Liver (tissue), 7 donors: ENCODE measurements at regions not wholly inside any gene's neighbourhood (a gene's known extent, or its start where the extent isn't known, plus 50 kb on each side); places are given as distances from the start of the nearest gene placed in this dataset.

Experiments
- DNase-seq: peaks from one replicate; pipeline ENCODE4 v3.0.0-alpha.2; 2017; ENCODE audit warnings: low spot score
- H3K27ac ChIP-seq, 2 donors: one replicate each; pipeline ENCODE4 v1.7.0; 2013; ENCODE audit warnings: inconsistent platforms in 2 of 2, low read length in 2 of 2, control low read depth in 1 of 2, low read depth in 1 of 2, mild to moderate bottlenecking in 1 of 2
- H3K27me3 ChIP-seq, 4 donors: one replicate each; pipeline versions ENCODE4 v1.6.1 to v1.7.0; 2013; ENCODE audit warnings: low read length in 3 of 4, inconsistent platforms in 1 of 4, mild to moderate bottlenecking in 1 of 4, moderate library complexity in 1 of 4; ENCODE audit not compliant: control insufficient read depth in 4 of 4, insufficient read depth in 4 of 4
- H3K36me3 ChIP-seq, 4 donors: one replicate each; pipeline versions ENCODE4 v1.6.1 to v1.7.0; 2013; ENCODE audit warnings: low read length in 3 of 4, mild to moderate bottlenecking in 3 of 4, low read depth in 1 of 4, moderate library complexity in 1 of 4; ENCODE audit not compliant: control insufficient read depth in 4 of 4, insufficient read depth in 3 of 4
- H3K4me1 ChIP-seq, 4 donors: one replicate each; pipeline versions ENCODE4 v1.6.1 to v1.7.0; 2013; ENCODE audit warnings: low read length in 3 of 4, mild to moderate bottlenecking in 3 of 4, moderate library complexity in 1 of 4; ENCODE audit not compliant: control insufficient read depth in 4 of 4, insufficient read depth in 4 of 4
- H3K4me3 ChIP-seq, 3 donors: one replicate each; pipeline versions ENCODE4 v1.6.1 to v1.7.0; 2013; ENCODE audit warnings: low read length in 3 of 3, control low read depth in 1 of 3, low read depth in 1 of 3, mild to moderate bottlenecking in 1 of 3
- H3K9ac ChIP-seq, 2 donors: one replicate each; pipeline ENCODE4 v1.7.0; 2013; ENCODE audit warnings: low read length in 2 of 2, mild to moderate bottlenecking in 2 of 2, moderate library complexity in 2 of 2, control low read depth in 1 of 2, low read depth in 1 of 2
- H3K9me3 ChIP-seq, 4 donors: one replicate each; pipeline versions ENCODE4 v1.6.1 to v1.7.0; 2013; ENCODE audit warnings: low read length in 3 of 4; ENCODE audit not compliant: control insufficient read depth in 4 of 4
- EGR1 ChIP-seq, 2 donors: IDR thresholded peaks; 2 replicates each; pipeline ENCODE4 v1.6.1; 2016 to 2018; ENCODE audit warnings: antibody characterized with exemption in 2 of 2, low read depth in 2 of 2
- FOXA1 ChIP-seq: IDR thresholded peaks from 2 replicates; pipeline ENCODE4 v1.6.1; 2016; ENCODE audit warnings: antibody characterized with exemption
- GABPA ChIP-seq, 2 donors: IDR thresholded peaks in 1 of 2; conservative IDR thresholded peaks in 1 of 2; 2 replicates each; pipeline ENCODE4 v1.6.1; 2016; ENCODE audit warnings: antibody characterized with exemption in 2 of 2, mild to moderate bottlenecking in 1 of 2, moderate library complexity in 1 of 2
- HNF4A ChIP-seq, 2 donors: conservative IDR thresholded peaks; 2 replicates each; pipeline ENCODE4 v1.6.1; 2016; ENCODE audit warnings: antibody characterized with exemption in 2 of 2, mild to moderate bottlenecking in 2 of 2
- JUND ChIP-seq, 2 donors: IDR thresholded peaks; 2 replicates each; pipeline ENCODE4 v1.6.1; 2016; ENCODE audit warnings: antibody characterized with exemption in 2 of 2
- NR2F2 ChIP-seq: IDR thresholded peaks from 2 replicates; pipeline ENCODE4 v1.6.1; 2016; ENCODE audit warnings: antibody characterized with exemption
- RXRA ChIP-seq, 2 donors: IDR thresholded peaks; 2 replicates each; pipeline ENCODE4 v1.6.1; 2017 to 2018; ENCODE audit warnings: antibody characterized with exemption in 2 of 2, mild to moderate bottlenecking in 1 of 2
- SP1 ChIP-seq: IDR thresholded peaks from 2 replicates; pipeline ENCODE4 v1.6.1; 2018; ENCODE audit warnings: antibody characterized with exemption, mild to moderate bottlenecking
- TAF1 ChIP-seq: conservative IDR thresholded peaks from 2 replicates; pipeline ENCODE4 v1.6.1; 2016; ENCODE audit warnings: antibody characterized with exemption, mild to moderate bottlenecking
- YY1 ChIP-seq: IDR thresholded peaks from 2 replicates; pipeline ENCODE4 v1.6.1; 2016; ENCODE audit warnings: antibody characterized with exemption, mild to moderate bottlenecking
- ZBTB33 ChIP-seq: IDR thresholded peaks from 2 replicates; pipeline ENCODE4 v1.6.1; 2016; ENCODE audit warnings: antibody characterized with exemption
- WGBS: extraction: QIAGEN DNeasy Blood & Tissue Kit; methylation state at CpG from one replicate; pipeline ENCODE4 v1.1.7; 2013; 5-methylcytosine and 5-hydroxymethylcytosine counted together
- TF ChIP-seq, protein P1 (sequence below): IDR thresholded peaks from 2 replicates; pipeline ENCODE4 v1.6.1; 2016; ENCODE audit warnings: antibody characterized with exemption
- TF ChIP-seq, protein P2 (sequence below): IDR thresholded peaks from 2 replicates; pipeline ENCODE4 v1.6.1; 2016; ENCODE audit warnings: antibody characterized with exemption, mild to moderate bottlenecking
- TF ChIP-seq, protein P3 (sequence below): IDR thresholded peaks from 2 replicates; pipeline ENCODE4 v1.6.1; 2016; ENCODE audit warnings: antibody characterized with exemption
- donor health status: healthy.
- donor health status: healthy.
- donor health status: healthy.
- donor health status: healthy.

DNA sequence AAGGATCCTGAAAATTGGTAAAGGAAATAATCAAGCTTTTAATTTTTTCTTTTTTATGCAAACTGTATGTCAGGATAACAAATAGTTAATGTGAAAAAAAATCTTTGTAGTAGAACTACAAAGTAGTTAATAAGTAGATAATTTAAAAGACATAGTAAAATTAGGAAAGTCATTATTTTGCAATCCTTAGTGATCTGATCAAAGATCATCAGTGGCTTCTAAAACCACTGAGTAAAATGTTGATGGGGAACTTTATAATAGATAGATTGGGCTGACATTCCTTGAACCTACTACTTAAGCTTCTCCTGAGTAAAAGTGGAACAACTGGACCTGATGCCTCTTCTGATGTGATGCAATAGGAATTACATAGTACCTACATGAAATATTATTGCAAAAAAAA, 119.0 kb upstream of the TMTC2 start:
- H3K4me1 ChIP-seq = peaks cover 6 to 24% (median 16%) of the 10 kb centered on the region in 4 donors
- H3K4me3 ChIP-seq = no peak overlapping the region
- no peak overlapping the region for H3K27ac ChIP-seq
- H3K9ac ChIP-seq = no peak overlapping the region
- H3K36me3 ChIP-seq = no peaks in the 10 kb centered on the region
- no peak for DNase-seq
- peaks cover 0 to 1% (median 0%) of the 10 kb centered on the region in 4 donors for H3K9me3 ChIP-seq
- TF ChIP-seq FOXA1 = no peak
- TF ChIP-seq GABPA (IDR thresholded peaks at IDR 0.05 in 1 of 2, conservative IDR thresholded peaks at IDR 0.05 in 1 of 2) = no peak
- TF ChIP-seq, protein P1, sequence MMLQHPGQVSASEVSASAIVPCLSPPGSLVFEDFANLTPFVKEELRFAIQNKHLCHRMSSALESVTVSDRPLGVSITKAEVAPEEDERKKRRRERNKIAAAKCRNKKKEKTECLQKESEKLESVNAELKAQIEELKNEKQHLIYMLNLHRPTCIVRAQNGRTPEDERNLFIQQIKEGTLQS = no peak
- no peak for TF ChIP-seq NR2F2
- no peak for TF ChIP-seq RXRA (IDR thresholded peaks at IDR 0.05)
- TF ChIP-seq SP1 = peak; percentile 33
- peak; percentile 63 to 72 for TF ChIP-seq HNF4A (conservative IDR thresholded peaks at IDR 0.05)
- no peak for TF ChIP-seq TAF1
- TF ChIP-seq, protein P2, sequence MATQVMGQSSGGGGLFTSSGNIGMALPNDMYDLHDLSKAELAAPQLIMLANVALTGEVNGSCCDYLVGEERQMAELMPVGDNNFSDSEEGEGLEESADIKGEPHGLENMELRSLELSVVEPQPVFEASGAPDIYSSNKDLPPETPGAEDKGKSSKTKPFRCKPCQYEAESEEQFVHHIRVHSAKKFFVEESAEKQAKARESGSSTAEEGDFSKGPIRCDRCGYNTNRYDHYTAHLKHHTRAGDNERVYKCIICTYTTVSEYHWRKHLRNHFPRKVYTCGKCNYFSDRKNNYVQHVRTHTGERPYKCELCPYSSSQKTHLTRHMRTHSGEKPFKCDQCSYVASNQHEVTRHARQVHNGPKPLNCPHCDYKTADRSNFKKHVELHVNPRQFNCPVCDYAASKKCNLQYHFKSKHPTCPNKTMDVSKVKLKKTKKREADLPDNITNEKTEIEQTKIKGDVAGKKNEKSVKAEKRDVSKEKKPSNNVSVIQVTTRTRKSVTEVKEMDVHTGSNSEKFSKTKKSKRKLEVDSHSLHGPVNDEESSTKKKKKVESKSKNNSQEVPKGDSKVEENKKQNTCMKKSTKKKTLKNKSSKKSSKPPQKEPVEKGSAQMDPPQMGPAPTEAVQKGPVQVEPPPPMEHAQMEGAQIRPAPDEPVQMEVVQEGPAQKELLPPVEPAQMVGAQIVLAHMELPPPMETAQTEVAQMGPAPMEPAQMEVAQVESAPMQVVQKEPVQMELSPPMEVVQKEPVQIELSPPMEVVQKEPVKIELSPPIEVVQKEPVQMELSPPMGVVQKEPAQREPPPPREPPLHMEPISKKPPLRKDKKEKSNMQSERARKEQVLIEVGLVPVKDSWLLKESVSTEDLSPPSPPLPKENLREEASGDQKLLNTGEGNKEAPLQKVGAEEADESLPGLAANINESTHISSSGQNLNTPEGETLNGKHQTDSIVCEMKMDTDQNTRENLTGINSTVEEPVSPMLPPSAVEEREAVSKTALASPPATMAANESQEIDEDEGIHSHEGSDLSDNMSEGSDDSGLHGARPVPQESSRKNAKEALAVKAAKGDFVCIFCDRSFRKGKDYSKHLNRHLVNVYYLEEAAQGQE = no peak
- TF ChIP-seq, protein P3, sequence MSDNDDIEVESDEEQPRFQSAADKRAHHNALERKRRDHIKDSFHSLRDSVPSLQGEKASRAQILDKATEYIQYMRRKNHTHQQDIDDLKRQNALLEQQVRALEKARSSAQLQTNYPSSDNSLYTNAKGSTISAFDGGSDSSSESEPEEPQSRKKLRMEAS = no peak
- no peak for TF ChIP-seq YY1
- H3K27me3 ChIP-seq = no peaks in the 10 kb centered on the region

DNA sequence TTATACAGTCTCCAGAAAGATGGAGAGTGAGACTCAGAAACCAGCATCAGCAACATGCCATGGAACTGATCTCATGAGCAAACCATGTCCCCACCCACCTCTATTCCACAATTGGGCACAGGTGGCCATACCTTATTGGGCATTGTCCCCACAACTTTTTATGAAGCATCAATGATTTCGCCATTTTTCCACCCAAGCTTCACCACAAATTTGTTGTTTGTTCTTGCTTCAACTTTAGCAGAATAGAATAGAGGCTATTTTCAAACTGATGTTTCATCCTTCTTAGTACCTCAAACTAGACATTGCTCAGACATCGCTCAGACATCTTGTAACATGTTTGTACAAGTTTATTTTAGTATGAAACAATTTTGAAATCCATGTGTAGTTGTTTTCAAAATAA, 112.5 kb upstream of the TMTC2 start:
- H3K27me3 ChIP-seq = no peaks in the 10 kb centered on the region
- H3K4me1 ChIP-seq = peaks cover 4 to 6% (median 5%) of the 10 kb centered on the region in 4 donors
- DNase-seq = no peak
- no peak overlapping the region for H3K9ac ChIP-seq
- H3K4me3 ChIP-seq = no peak overlapping the region
- no peaks in the 10 kb centered on the region for H3K9me3 ChIP-seq
- no peak overlapping the region for H3K27ac ChIP-seq
- no peaks in the 10 kb centered on the region for H3K36me3 ChIP-seq
- no peak for TF ChIP-seq ZBTB33
- no peak for TF ChIP-seq EGR1 (IDR thresholded peaks at IDR 0.05; ENCODE audit: low read depth in 2 of 2)
- no peak for TF ChIP-seq JUND (IDR thresholded peaks at IDR 0.05)
- TF ChIP-seq TAF1 = no peak
- 71% methylated on average over 2 of the region's 2 CpGs for WGBS
